ENCODE measurements at regions not wholly inside any gene's neighbourhood (a gene's known extent, or its start where the extent isn't known, plus 50 kb on each side); places are given as distances from the start of the nearest gene placed in this dataset.

DNA sequence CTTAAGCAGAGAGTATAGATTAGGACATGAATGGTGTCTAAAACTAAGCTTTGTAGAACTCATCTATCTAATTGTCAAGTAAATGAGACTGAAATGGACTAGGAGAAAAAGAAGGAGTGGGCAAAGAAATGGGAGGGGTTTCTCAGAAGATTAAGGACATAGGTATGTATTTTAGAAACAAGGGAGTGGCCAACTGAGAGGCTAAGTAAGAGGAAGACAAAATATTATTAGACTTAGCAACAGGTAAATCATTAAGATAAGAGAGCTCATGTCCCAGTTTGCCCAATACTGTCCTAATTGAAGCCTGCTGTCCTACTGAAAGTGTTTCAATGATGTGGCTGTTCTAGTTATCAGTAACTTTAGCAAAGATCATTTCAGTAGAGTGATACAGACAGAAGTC is 171.4 kb downstream of the KITLG start:
- TF ChIP-seq, protein P1, sequence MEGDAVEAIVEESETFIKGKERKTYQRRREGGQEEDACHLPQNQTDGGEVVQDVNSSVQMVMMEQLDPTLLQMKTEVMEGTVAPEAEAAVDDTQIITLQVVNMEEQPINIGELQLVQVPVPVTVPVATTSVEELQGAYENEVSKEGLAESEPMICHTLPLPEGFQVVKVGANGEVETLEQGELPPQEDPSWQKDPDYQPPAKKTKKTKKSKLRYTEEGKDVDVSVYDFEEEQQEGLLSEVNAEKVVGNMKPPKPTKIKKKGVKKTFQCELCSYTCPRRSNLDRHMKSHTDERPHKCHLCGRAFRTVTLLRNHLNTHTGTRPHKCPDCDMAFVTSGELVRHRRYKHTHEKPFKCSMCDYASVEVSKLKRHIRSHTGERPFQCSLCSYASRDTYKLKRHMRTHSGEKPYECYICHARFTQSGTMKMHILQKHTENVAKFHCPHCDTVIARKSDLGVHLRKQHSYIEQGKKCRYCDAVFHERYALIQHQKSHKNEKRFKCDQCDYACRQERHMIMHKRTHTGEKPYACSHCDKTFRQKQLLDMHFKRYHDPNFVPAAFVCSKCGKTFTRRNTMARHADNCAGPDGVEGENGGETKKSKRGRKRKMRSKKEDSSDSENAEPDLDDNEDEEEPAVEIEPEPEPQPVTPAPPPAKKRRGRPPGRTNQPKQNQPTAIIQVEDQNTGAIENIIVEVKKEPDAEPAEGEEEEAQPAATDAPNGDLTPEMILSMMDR (IDR thresholded peaks at IDR 0.05): no peak
- no peak for DNase-seq
- Histone ChIP-seq H3K36me3 (ENCODE audit: low read depth) (no peaks in the 10 kb centered on the region), H3K4me3 (no peak overlapping the region), H3K9me3 (no peaks in the 10 kb centered on the region), H3K4me1 (ENCODE audit: low read depth) (no peaks in the 10 kb centered on the region)
- intact Hi-C loops (cut with DNase I, micrococcal nuclease): no loop called here
- no peak for ATAC-seq

DNA sequence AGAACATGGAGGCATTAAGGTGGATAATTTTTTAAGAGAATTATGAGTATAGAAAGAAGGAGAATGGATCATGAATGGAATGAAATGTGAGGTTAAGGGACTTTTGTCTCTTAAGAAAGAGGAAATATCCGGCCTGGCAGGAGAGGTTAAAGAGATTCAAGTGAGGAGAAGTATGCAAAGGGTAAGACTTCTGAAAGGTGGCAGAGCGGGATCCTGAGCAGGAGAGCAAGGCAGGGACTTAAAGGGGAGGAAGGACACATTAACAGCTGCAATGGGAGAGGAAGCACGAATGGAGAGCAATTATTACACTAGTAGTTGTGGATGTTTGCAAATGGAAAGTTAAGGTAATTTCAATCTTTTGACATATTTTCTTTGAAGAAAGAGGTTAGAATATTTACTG is 171.0 kb downstream of the KITLG start:
- intact Hi-C loops (cut with DNase I, micrococcal nuclease): no loop called here
- H3K9me3 ChIP-seq: no peaks in the 10 kb centered on the region
- DNase-seq (no peak), ATAC-seq (no peak)
- TF ChIP-seq, protein P1 (IDR thresholded peaks at IDR 0.05): no peak
- H3K4me1 ChIP-seq (ENCODE audit: low read depth): no peaks in the 10 kb centered on the region
- no peaks in the 10 kb centered on the region for H3K36me3 ChIP-seq (ENCODE audit: low read depth)
- no peak overlapping the region for H3K4me3 ChIP-seq

DNA sequence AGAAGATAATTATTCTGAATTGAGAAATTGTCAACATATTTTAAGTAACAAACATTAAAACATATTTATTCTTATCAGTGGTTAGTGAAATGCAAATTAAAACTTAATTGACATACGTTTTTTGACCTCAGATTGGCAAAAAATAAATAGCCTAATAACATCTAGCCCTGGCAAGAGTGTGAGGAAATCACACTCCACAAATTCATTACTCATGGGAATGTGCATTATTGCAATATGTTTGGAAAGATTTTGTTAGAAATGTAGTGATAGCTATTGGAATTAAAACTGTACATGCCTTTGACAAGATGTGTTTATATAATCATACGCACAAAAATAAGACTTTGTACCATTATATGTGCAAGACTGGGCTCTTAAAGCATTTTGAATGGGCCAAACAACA is 168.6 kb downstream of the KITLG start:
- intact Hi-C loops (cut with DNase I, micrococcal nuclease): no loop called here
- ATAC-seq (no peak), DNase-seq (no peak)
- no peaks in the 10 kb centered on the region for H3K9me3 ChIP-seq
- no peak overlapping the region for H3K4me3 ChIP-seq
- TF ChIP-seq, protein P1 (IDR thresholded peaks at IDR 0.05): no peak
- H3K4me1 ChIP-seq (ENCODE audit: low read depth): no peaks in the 10 kb centered on the region
- H3K36me3 ChIP-seq (ENCODE audit: low read depth): no peaks in the 10 kb centered on the region

DNA sequence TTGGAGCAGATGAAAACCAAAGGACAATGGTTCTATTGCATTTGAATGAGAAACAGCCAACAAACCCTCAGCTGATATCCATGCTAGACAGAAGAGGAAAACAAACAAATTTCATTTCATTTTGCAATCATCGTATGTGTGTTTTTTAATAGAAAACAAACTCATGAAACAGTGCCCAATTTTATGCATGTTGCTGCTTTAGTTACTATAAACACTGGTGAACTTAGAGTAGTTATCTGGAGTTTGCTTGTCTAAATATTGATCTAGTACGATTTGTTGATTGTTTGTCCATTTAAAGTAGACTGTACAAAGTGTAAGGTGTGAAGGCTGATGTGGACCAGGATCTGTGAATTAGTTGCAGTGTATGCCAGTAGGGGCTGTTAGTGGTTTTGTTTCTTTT is 166.6 kb downstream of the KITLG start:
- Histone ChIP-seq H3K4me1 (ENCODE audit: low read depth) (no peaks in the 10 kb centered on the region), H3K9me3 (no peaks in the 10 kb centered on the region), H3K36me3 (ENCODE audit: low read depth) (no peaks in the 10 kb centered on the region), H3K4me3 (no peak overlapping the region)
- TF ChIP-seq, protein P1 (IDR thresholded peaks at IDR 0.05): no peak
- ATAC-seq: no peak
- intact Hi-C loops (cut with DNase I, micrococcal nuclease): no loop called here
- no peak for DNase-seq

DNA sequence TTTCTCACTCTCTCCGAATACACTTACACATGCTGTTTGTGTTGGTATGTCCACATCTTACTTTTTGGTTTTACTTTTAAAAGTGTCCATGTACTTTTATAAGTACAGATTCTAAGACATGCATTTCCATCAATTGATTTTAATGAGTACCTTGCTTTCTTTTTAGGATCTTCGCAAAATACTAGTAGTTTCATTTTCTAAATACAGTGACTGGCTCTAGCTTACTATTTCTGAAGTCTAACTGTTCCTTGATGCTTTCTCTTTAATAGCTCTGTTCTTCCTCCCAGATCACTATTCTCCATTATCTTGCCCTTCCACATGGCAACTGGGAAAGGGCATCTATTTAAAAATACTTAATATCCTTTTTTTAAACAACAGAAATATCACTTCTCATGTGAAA is 164.1 kb downstream of the KITLG start:
- no peaks in the 10 kb centered on the region for H3K4me1 ChIP-seq (ENCODE audit: low read depth)
- DNase-seq: no peak
- ATAC-seq: no peak
- no peaks in the 10 kb centered on the region for H3K9me3 ChIP-seq
- H3K36me3 ChIP-seq (ENCODE audit: low read depth): no peaks in the 10 kb centered on the region
- TF ChIP-seq, protein P1 (IDR thresholded peaks at IDR 0.05): no peak
- no peak overlapping the region for H3K4me3 ChIP-seq
- intact Hi-C loops (cut with DNase I, micrococcal nuclease): no loop called here

DNA sequence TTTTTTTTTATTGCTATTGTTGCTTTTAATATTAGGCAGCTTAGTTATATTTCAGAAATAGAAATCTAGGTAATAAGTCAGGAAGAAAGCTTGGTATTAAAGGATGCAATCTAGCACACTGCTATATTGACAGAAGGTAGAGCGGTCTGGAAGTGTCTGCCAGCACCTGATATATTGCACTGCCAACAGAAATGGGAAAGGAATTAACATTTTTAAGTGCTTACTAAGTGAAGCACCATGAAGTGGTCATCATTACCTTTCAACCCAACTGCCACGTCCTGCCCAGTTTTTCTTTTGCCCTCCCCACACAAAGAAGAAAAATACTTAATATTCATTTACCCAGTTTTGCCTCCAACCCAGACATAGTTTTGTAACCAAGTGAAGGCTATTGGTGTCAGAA is 163.5 kb downstream of the KITLG start:
- ATAC-seq (no peak), DNase-seq (no peak)
- Histone ChIP-seq H3K9me3 (no peaks in the 10 kb centered on the region), H3K4me1 (ENCODE audit: low read depth) (no peaks in the 10 kb centered on the region), H3K36me3 (ENCODE audit: low read depth) (no peaks in the 10 kb centered on the region), H3K4me3 (no peak overlapping the region)
- TF ChIP-seq, protein P1 (IDR thresholded peaks at IDR 0.05): no peak
- intact Hi-C loops (cut with DNase I, micrococcal nuclease): no loop called here
